HG03175 (cell line): ENCODE measurements at regions not wholly inside any gene's neighbourhood (a gene's known extent, or its start where the extent isn't known, plus 50 kb on each side); places are given as distances from the start of the nearest gene placed in this dataset.
"Not testable (repeated sequence)": the region's sequence is repeated elsewhere in the genome, so short reads cannot be mapped to it uniquely, and the experiment has no call there.

Experiments
- ATAC-seq: cut with Tn5 transposase; IDR thresholded peaks from one replicate; pipeline ENCODE4 v1.9.1; 2021; ENCODE audit warnings: mild to moderate bottlenecking, moderate library complexity; ENCODE audit not compliant: unreplicated experiment

GRCh38 chr13:104592127-104592526 lies 1525.9 kb upstream of the SLC10A2 start:
- no peak for ATAC-seq

- ATAC-seq, result no peak
Observed at GRCh38 chr13:104586051-104586746, 1520.0 kb upstream of the SLC10A2 start.

- ATAC-seq, result no peak
Observed at GRCh38 chr13:104584481-104584880, 1518.3 kb upstream of the SLC10A2 start.

- no peak for ATAC-seq
Observed at GRCh38 chr13:104580931-104581330, 1514.7 kb upstream of the SLC10A2 start.

GRCh38 chr13:104577071-104577815 lies 1511.0 kb upstream of the SLC10A2 start:
- no peak for ATAC-seq

- ATAC-seq, result no peak
Observed at GRCh38 chr13:104571893-104572229, 1505.6 kb upstream of the SLC10A2 start.

GRCh38 chr13:104571161-104571892 lies 1505.1 kb upstream of the SLC10A2 start:
- no peak for ATAC-seq

GRCh38 chr13:104567114-104567513 lies 1500.9 kb upstream of the SLC10A2 start:
- ATAC-seq, result no peak

GRCh38 chr13:104565888-104566287 lies 1499.7 kb upstream of the SLC10A2 start:
- no peak for ATAC-seq

GRCh38 chr13:104553896-104554295 lies 1487.7 kb upstream of the SLC10A2 start:
- ATAC-seq, result no peak

- ATAC-seq, result no peak
Observed at GRCh38 chr13:104553186-104553585, 1487.0 kb upstream of the SLC10A2 start.

- ATAC-seq, result no peak
Observed at GRCh38 chr13:104534847-104535246, 1468.6 kb upstream of the SLC10A2 start.

GRCh38 chr13:104532132-104532531 lies 1465.9 kb upstream of the SLC10A2 start:
- ATAC-seq, result no peak

- no peak for ATAC-seq
Observed at GRCh38 chr13:104530741-104531140, 1464.5 kb upstream of the SLC10A2 start.

GRCh38 chr13:104526561-104526960 lies 1460.3 kb upstream of the SLC10A2 start:
- no peak for ATAC-seq

GRCh38 chr13:104525467-104525866 lies 1459.2 kb upstream of the SLC10A2 start:
- ATAC-seq, result no peak

GRCh38 chr13:104522235-104523072 lies 1456.2 kb upstream of the SLC10A2 start:
- no peak for ATAC-seq

GRCh38 chr13:104510422-104510821 lies 1444.2 kb upstream of the SLC10A2 start:
- ATAC-seq, result no peak

GRCh38 chr13:104493502-104493901 lies 1427.3 kb upstream of the SLC10A2 start:
- not testable (repeated sequence) for ATAC-seq

GRCh38 chr13:104491916-104492315 lies 1425.7 kb upstream of the SLC10A2 start:
- no peak for ATAC-seq

GRCh38 chr13:104487006-104487405 lies 1420.8 kb upstream of the SLC10A2 start:
- no peak for ATAC-seq
